GM12878 (cell line): ENCODE measurements at regions not wholly inside any gene's neighbourhood (a gene's known extent, or its start where the extent isn't known, plus 50 kb on each side); places are given as distances from the start of the nearest gene placed in this dataset.

Experiments
- ATAC-seq: fragments of 200-7000 bp; cut with Tn5 transposase; 3 replicates; pipeline ENCODE4 v1.9.1; 2020; ENCODE audit warnings: mild to moderate bottlenecking, moderate library complexity
- BruUV-seq: library from RNA; stranded (reverse); fragments of 400-500 nt; replicated peaks from 2 replicates; lab custom pipeline; 2021; lab: Mats Ljungman, UMichigan
- CTCF ChIA-PET: fragments of 300-600 bp; sonication (Branson Sonifier 250); formaldehyde crosslinking; extraction: SDS; loops from one replicate; lab custom pipeline; 2021; ENCODE audit warnings: inconsistent platforms; lab: Yijun Ruan, JAX
- POLR2A ChIA-PET: fragments of 350-600 bp; formaldehyde crosslinking; extraction: SDS; loops from one replicate; lab custom pipeline; 2021; ENCODE audit warnings: inconsistent platforms; lab: Charles Lee
- RAD21 ChIA-PET: fragments of 300-600 bp; sonication (Branson Sonifier 250); formaldehyde crosslinking; loops from one replicate; lab custom pipeline; 2023; ENCODE audit warnings: antibody characterized with exemption; ENCODE audit not compliant: unreplicated experiment; lab: Charles Lee
- SMC1A ChIA-PET: fragments of 300-600 bp; sonication (Branson Sonifier 250); formaldehyde crosslinking; loops from one replicate; lab custom pipeline; 2023; ENCODE audit not compliant: unreplicated experiment, uncharacterized antibody; lab: Charles Lee
- DNase-seq: peaks from one replicate; pipeline ENCODE4 v3.0.0-alpha.2; 2011; ENCODE audit warnings: low read depth, low spot score
- FAIRE-seq: peaks from 3 replicates; lab custom pipeline; 2011; peaks lifted over from hg19 to GRCh38; lab: Jason Lieb, UNC
- H2AFZ ChIP-seq: 2 replicates; pipeline ENCODE4 v1.6.0; 2011; ENCODE audit warnings: low read depth, low read length, control low read depth; ENCODE audit not compliant: control insufficient read depth
- H3K27ac ChIP-seq: 2 replicates; pipeline ENCODE4 v1.5.1; 2011; ENCODE audit warnings: control low read depth; ENCODE audit not compliant: control insufficient read depth, insufficient read depth
- H3K27me3 ChIP-seq, 2 experiments: replicated peaks in 1 of 2; 2 replicates each; pipeline versions ENCODE4 v1.6.0 to v1.6.1; 2011; ENCODE audit warnings: low read length in 1 of 2; ENCODE audit not compliant: control insufficient read depth in 2 of 2, insufficient read depth in 2 of 2
- H3K36me3 ChIP-seq, 2 experiments: 2 replicates each; pipeline ENCODE4 v1.5.1; 2011; ENCODE audit warnings: low read length in 1 of 2; ENCODE audit not compliant: control insufficient read depth in 2 of 2, insufficient read depth in 2 of 2
- H3K4me1 ChIP-seq: 2 replicates; pipeline ENCODE4 v1.6.1; 2011; ENCODE audit warnings: mild to moderate bottlenecking, low read length, moderate library complexity, mixed read lengths; ENCODE audit not compliant: control insufficient read depth, insufficient read depth
- H3K4me2 ChIP-seq: 2 replicates; pipeline ENCODE4 v1.6.0; 2011; ENCODE audit warnings: control low read depth; ENCODE audit not compliant: control insufficient read depth, insufficient read depth
- H3K4me3 ChIP-seq: fragments of 200-600 bp; sonication (generic); 2 replicates; pipeline ENCODE4 v1.5.1; 2016
- H3K79me2 ChIP-seq: 2 replicates; pipeline ENCODE4 v1.6.0; 2011; ENCODE audit warnings: low read length; ENCODE audit not compliant: control insufficient read depth, insufficient read depth
- H3K9ac ChIP-seq: 2 replicates; pipeline ENCODE4 v1.8.0; 2011; ENCODE audit warnings: low read length, control low read depth, mixed read lengths; ENCODE audit not compliant: control insufficient read depth, insufficient read depth
- H3K9me3 ChIP-seq: replicated peaks from 3 replicates; pipeline ENCODE4 v1.5.1; 2011; ENCODE audit warnings: mild to moderate bottlenecking, low read length; ENCODE audit not compliant: control insufficient read depth, insufficient read depth
- H4K20me1 ChIP-seq: 2 replicates; pipeline ENCODE4 v1.6.0; 2011; ENCODE audit not compliant: control insufficient read depth, insufficient read depth
- BRCA1 ChIP-seq: IDR thresholded peaks from 2 replicates; pipeline ENCODE4 v1.6.1; 2011; ENCODE audit warnings: low read depth, low read length, improper control_type of control experiment
- EGR1 ChIP-seq, 2 experiments: IDR thresholded peaks; 1 replicate in 1 of 2; 2 replicates in 1 of 2; pipeline ENCODE4 v1.6.1; 2011 to 2012; ENCODE audit warnings: low read depth in 2 of 2, low read length in 2 of 2, borderline replicate concordance in 1 of 2, mild to moderate bottlenecking in 1 of 2, moderate library complexity in 1 of 2
- GABPA ChIP-seq: IDR thresholded peaks from 2 replicates; pipeline ENCODE4 v1.6.1; 2014; ENCODE audit warnings: antibody characterized with exemption, low read depth, mild to moderate bottlenecking, inconsistent platforms
- GATAD2B ChIP-seq: fragments of 450-650 bp; conservative IDR thresholded peaks from 2 replicates; pipeline ENCODE4 v1.6.1; 2017; ENCODE audit warnings: low read depth, mild to moderate bottlenecking, moderate library complexity
- HDGF ChIP-seq: fragments of 450-650 bp; IDR thresholded peaks from 2 replicates; pipeline ENCODE4 v1.6.1; 2016; ENCODE audit warnings: antibody characterized with exemption
- IKZF1 ChIP-seq: fragments of 450-650 bp; conservative IDR thresholded peaks from 2 replicates; pipeline ENCODE4 v1.6.1; 2017; ENCODE audit warnings: antibody characterized with exemption, mild to moderate bottlenecking
- IRF5 ChIP-seq: fragments of 450-650 bp; IDR thresholded peaks from 2 replicates; pipeline ENCODE4 v1.6.1; 2017; ENCODE audit warnings: borderline replicate concordance
- NR2C1 ChIP-seq: fragments of 450-650 bp; IDR thresholded peaks from 2 replicates; pipeline ENCODE4 v1.6.1; 2017; ENCODE audit warnings: antibody characterized with exemption, mild to moderate bottlenecking, moderate library complexity
- PBX3 ChIP-seq: IDR thresholded peaks from 2 replicates; pipeline ENCODE4 v1.6.1; 2011; ENCODE audit warnings: mild to moderate bottlenecking, low read depth, low read length, moderate library complexity; ENCODE audit not compliant: insufficient replicate concordance
- RAD51 ChIP-seq: fragments of 450-650 bp; IDR thresholded peaks from 2 replicates; pipeline ENCODE4 v1.6.1; 2016; ENCODE audit warnings: moderate library complexity, mild to moderate bottlenecking, inconsistent platforms
- SREBF2 ChIP-seq: IDR thresholded peaks from 2 replicates; pipeline ENCODE4 v1.6.1; 2012; ENCODE audit warnings: mild to moderate bottlenecking, low read length
- TBL1XR1 ChIP-seq: IDR thresholded peaks from 2 replicates; pipeline ENCODE4 v1.6.1; 2012; ENCODE audit warnings: low read depth, low read length, improper control_type of control experiment
- ZBED1 ChIP-seq: IDR thresholded peaks from 2 replicates; pipeline ENCODE4 v1.6.1; 2016; ENCODE audit warnings: borderline replicate concordance
- ZSCAN29 ChIP-seq: fragments of 450-650 bp; IDR thresholded peaks from 2 replicates; pipeline ENCODE4 v1.6.1; 2017; ENCODE audit warnings: mild to moderate bottlenecking, moderate library complexity
- WGBS: methylation state at CpG from one replicate; pipeline ENCODE4 v1.1.6; 2016; ENCODE audit warnings: low lambda C conversion rate; ENCODE audit not compliant: insufficient replicate concordance, insufficient coverage; ENCODE audit errors: missing lambda C conversion rate; 5-methylcytosine and 5-hydroxymethylcytosine counted together
- in situ Hi-C: fragments of 300-500 bp; cut with MboI; formaldehyde crosslinking; loops from 9 replicates; pipeline ENCODE4 v1.14.3; 2018; ENCODE audit warnings: mixed read lengths
- intact Hi-C: fragments of 100-400 bp; cut with micrococcal nuclease; formaldehyde crosslinking; loops from one replicate; pipeline ENCODE4 v1.14.2; 2022; ENCODE audit not compliant: unreplicated experiment
- TF ChIP-seq, protein P1 (sequence below): IDR thresholded peaks from 2 replicates; pipeline ENCODE4 v1.6.1; 2011; ENCODE audit warnings: borderline replicate concordance, low read depth, mild to moderate bottlenecking, moderate library complexity, mixed read lengths, low read length; ENCODE audit not compliant: insufficient read depth; ENCODE audit errors: extremely low read length
- TF ChIP-seq, protein P2 (sequence below): fragments of 450-650 bp; IDR thresholded peaks from 2 replicates; pipeline ENCODE4 v1.6.1; 2017; ENCODE audit warnings: low read depth, mild to moderate bottlenecking, moderate library complexity

DNA sequence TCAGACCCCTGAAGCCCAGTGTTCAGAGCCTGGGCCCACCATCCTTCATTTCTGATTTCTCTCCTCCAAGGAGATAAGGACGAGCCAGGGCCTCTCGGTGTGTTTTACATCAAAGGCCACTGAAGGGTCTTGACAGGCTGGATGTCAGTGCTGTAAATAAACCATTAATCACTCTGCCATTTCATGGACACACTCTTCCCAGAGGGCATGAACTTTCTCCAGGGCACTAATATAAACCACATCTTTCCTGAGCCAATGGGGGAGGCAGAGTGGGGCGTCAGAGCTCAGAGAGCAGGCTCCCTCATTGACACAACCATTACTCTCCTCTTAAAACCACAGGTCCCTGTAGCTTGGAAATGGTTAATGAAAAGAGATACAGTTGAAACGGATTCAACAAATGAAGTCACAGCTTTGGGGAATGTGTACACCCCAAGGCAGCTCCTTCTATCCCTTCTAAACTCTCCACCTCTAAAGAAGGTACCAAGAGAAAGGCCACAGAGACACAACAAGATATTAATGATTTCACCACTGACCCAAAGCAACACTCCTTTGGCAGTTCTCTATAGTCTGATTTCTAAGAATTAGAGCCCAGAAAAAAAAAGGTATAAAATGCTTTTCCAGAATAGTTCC lies 200.6 kb downstream of the CHIC2 start:
- no peaks in the 10 kb centered on the region for H3K9me3 ChIP-seq
- H3K4me1 ChIP-seq = no peaks in the 10 kb centered on the region
- ATAC-seq (no peak), DNase-seq (no peak), FAIRE-seq (no peak)
- in situ Hi-C loops = no loop called here
- RAD21 ChIA-PET = no interaction called here
- H2AFZ ChIP-seq = no peak overlapping the region
- H3K79me2 ChIP-seq = no peaks in the 10 kb centered on the region
- no peaks in the 10 kb centered on the region for H3K36me3 ChIP-seq
- no peak overlapping the region for H3K4me2 ChIP-seq
- H3K4me3 ChIP-seq = no peak overlapping the region
- SMC1A ChIA-PET = no interaction called here
- H3K27me3 ChIP-seq = no peaks in the 10 kb centered on the region
- POLR2A ChIA-PET = no interaction called here
- no peak overlapping the region for H3K9ac ChIP-seq
- WGBS = 28% methylated on average over 4 of the region's 4 CpGs
- CTCF ChIA-PET = no interaction called here
- no peak overlapping the region for H3K27ac ChIP-seq
- intact Hi-C loops = no loop called here
- H4K20me1 ChIP-seq = no peaks in the 10 kb centered on the region
- no TSS peak for BruUV-seq
- no peak for TF ChIP-seq IRF5
- TF ChIP-seq ZBED1 = no peak
- TF ChIP-seq, protein P1, sequence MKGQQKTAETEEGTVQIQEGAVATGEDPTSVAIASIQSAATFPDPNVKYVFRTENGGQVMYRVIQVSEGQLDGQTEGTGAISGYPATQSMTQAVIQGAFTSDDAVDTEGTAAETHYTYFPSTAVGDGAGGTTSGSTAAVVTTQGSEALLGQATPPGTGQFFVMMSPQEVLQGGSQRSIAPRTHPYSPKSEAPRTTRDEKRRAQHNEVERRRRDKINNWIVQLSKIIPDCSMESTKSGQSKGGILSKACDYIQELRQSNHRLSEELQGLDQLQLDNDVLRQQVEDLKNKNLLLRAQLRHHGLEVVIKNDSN = no peak
- TF ChIP-seq BRCA1 = no peak
- no peak for TF ChIP-seq TBL1XR1
- TF ChIP-seq, protein P2, sequence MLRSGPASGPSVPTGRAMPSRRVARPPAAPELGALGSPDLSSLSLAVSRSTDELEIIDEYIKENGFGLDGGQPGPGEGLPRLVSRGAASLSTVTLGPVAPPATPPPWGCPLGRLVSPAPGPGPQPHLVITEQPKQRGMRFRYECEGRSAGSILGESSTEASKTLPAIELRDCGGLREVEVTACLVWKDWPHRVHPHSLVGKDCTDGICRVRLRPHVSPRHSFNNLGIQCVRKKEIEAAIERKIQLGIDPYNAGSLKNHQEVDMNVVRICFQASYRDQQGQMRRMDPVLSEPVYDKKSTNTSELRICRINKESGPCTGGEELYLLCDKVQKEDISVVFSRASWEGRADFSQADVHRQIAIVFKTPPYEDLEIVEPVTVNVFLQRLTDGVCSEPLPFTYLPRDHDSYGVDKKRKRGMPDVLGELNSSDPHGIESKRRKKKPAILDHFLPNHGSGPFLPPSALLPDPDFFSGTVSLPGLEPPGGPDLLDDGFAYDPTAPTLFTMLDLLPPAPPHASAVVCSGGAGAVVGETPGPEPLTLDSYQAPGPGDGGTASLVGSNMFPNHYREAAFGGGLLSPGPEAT = no peak
- TF ChIP-seq GATAD2B = no peak
- no peak for TF ChIP-seq ZSCAN29
- TF ChIP-seq IKZF1 = no peak
- no peak for TF ChIP-seq HDGF
- TF ChIP-seq EGR1 (IDR thresholded peaks at IDR 0.05; ENCODE audit: borderline replicate concordance in 1 of 2, low read depth in 2 of 2, low read length in 2 of 2) = no peak
- no peak for TF ChIP-seq GABPA
- no peak for TF ChIP-seq RAD51
- no peak for TF ChIP-seq SREBF2
- TF ChIP-seq PBX3 = no peak
- TF ChIP-seq NR2C1 = no peak
